ENCODE measurements at regions not wholly inside any gene's neighbourhood (a gene's known extent, or its start where the extent isn't known, plus 50 kb on each side); places are given as distances from the start of the nearest gene placed in this dataset.

GRCh38 chr12:75765170-75766059 lies 254.0 kb upstream of the KRR1 start:
- H3K27ac ChIP-seq, result no peak overlapping the region
- TF ChIP-seq CTCF (conservative IDR thresholded peaks at IDR 0.05), result no peak

- no peak for TF ChIP-seq CTCF (conservative IDR thresholded peaks at IDR 0.05)
- H3K27ac ChIP-seq, result no peak overlapping the region
These were observed 252.9 kb upstream of the KRR1 start for GRCh38 chr12:75764091-75764841.

- no peak overlapping the region for H3K27ac ChIP-seq
These were observed 249.3 kb upstream of the KRR1 start for GRCh38 chr12:75760573-75761294.

GRCh38 chr12:75759842-75760572 lies 248.6 kb upstream of the KRR1 start:
- H3K27ac ChIP-seq, result no peak overlapping the region
- no peak for TF ChIP-seq CTCF (conservative IDR thresholded peaks at IDR 0.05)

More at GRCh38 chr12:75760573-75761294, 249.3 kb upstream of the KRR1 start:
- no peak for TF ChIP-seq CTCF (conservative IDR thresholded peaks at IDR 0.05)

GRCh38 chr12:75759196-75759595 lies 247.8 kb upstream of the KRR1 start:
- no peak overlapping the region for H3K27ac ChIP-seq
- TF ChIP-seq CTCF (conservative IDR thresholded peaks at IDR 0.05), result no peak

- no peak overlapping the region; the same call in 1 of the 2 replicates for H3K27ac ChIP-seq
- no peak for TF ChIP-seq CTCF (conservative IDR thresholded peaks at IDR 0.05)
These were observed 245.4 kb upstream of the KRR1 start for GRCh38 chr12:75756771-75757170.
